ENCODE measurements at regions not wholly inside any gene's neighbourhood (a gene's known extent, or its start where the extent isn't known, plus 50 kb on each side); places are given as distances from the start of the nearest gene placed in this dataset.
"Not testable (repeated sequence)": the region's sequence is repeated elsewhere in the genome, so short reads cannot be mapped to it uniquely, and the experiment has no call there.

DNA sequence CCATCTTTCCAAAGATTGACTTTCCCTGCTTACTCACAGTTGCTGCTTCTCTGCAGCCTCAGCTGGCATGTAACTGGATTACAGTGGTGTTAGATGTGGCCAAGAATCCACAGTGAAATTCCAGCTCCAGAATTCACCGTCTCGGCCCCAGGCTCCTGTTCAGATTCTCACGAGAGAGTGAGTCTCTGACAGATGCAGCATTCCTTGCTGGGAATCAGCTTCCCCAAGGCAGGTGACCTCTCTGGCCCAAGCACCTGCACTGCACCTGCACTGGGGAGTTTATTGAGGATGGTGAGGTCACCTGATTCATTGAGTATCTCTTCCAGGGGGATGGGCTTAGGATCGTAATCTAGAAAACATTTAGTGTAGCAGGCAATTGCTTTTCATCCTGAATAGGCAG, 600.5 kb upstream of the RBFOX1 start:
- H3K27me3 Mint-ChIP-seq, result no peaks in the 10 kb centered on the region
- H3K36me3 Mint-ChIP-seq (ENCODE audit: low read depth), result no peaks in the 10 kb centered on the region
- H3K27ac Mint-ChIP-seq, result no peak overlapping the region
- H3K4me1 Mint-ChIP-seq (ENCODE audit: low read depth), result no peaks in the 10 kb centered on the region
- no peak overlapping the region for H3K4me3 Mint-ChIP-seq
- peaks cover 10% of the 10 kb centered on the region for H3K9me3 Mint-ChIP-seq
- DNase-seq, result no peak

DNA sequence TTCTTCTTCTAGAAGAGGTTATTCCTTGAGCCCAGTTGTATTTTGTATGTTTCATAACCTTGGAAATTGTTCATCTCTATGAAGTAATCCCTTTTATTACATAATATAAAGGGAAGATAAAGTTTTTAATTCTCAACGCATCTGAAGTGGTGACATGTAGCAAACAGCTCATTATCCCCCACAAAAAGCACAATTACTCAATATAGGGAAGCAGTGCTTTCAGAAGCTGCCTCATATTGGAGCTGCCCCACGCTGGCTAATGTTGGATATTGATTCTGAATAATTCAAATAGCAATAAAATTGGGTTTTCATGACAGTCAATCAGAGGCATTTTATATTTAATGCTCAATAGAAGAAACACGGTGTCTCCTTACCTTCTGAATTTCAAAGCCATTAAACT, 604.3 kb upstream of the RBFOX1 start:
- no peak overlapping the region for H3K27ac Mint-ChIP-seq
- H3K4me1 Mint-ChIP-seq (ENCODE audit: low read depth), result no peaks in the 10 kb centered on the region
- DNase-seq, result no peak
- no peak overlapping the region for H3K4me3 Mint-ChIP-seq
- no peaks in the 10 kb centered on the region for H3K27me3 Mint-ChIP-seq
- peaks cover 7% of the 10 kb centered on the region for H3K9me3 Mint-ChIP-seq
- no peaks in the 10 kb centered on the region for H3K36me3 Mint-ChIP-seq (ENCODE audit: low read depth)

DNA sequence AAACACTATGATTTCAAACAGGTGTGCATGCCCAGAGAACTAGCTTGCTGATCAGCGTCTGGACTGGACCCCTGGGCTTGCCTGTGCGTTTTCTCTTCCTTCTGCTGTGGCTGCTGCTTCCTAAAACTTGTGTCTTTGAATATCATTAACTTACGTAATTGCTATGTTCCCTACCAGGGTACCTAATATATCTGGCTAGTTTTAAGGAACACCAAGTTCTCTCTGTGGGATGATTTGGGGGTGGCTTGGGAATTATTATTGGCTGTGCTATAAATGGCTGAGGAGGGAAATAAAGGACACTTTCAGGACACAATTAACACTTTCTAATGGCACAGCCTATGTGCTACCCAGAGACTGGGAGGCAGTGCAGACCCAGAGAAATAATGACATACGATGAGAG, 606.0 kb upstream of the RBFOX1 start:
- H3K27ac Mint-ChIP-seq, result no peak overlapping the region
- DNase-seq, result no peak
- H3K9me3 Mint-ChIP-seq, result peaks cover 7% of the 10 kb centered on the region
- H3K27me3 Mint-ChIP-seq, result no peaks in the 10 kb centered on the region
- no peaks in the 10 kb centered on the region for H3K4me1 Mint-ChIP-seq (ENCODE audit: low read depth)
- H3K4me3 Mint-ChIP-seq, result no peak overlapping the region
- no peaks in the 10 kb centered on the region for H3K36me3 Mint-ChIP-seq (ENCODE audit: low read depth)

DNA sequence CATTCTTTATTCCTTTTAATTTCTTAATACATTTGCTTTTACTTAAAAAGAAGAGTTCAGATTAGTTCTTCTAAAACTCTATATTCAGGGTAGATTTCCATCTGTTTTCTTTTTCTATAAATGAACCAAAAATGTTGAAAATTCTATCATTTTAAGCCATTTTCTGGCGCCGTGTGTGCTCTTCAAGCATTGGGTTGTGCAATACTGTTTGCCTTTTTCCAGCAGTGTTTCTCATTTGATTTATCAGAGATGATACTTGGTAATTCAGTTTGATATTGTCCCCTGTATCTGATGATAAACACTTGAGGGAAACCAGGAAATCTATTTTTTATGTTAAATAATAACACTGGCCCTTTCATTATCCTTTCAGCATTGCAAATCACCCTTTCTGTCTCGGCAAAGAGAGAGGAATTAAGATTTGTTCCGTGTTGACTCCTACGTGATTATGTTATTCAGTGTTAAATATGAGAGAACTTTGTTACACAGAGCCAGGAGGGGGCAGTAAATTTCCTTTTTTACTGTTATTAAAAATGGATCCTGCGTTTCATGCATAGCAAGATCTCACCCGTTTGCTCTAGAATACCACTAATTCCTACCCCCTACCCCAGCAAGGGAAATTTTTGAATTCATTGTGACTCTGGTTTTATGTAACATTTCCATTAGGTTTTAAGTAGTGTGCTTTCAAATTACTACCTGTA, 606.9 kb upstream of the RBFOX1 start:
- Mint-ChIP-seq H3K4me1 (ENCODE audit: low read depth) (no peaks in the 10 kb centered on the region), H3K36me3 (ENCODE audit: low read depth) (no peaks in the 10 kb centered on the region), H3K4me3 (no peak overlapping the region), H3K9me3 (peaks cover 7% of the 10 kb centered on the region), H3K27me3 (no peaks in the 10 kb centered on the region), H3K27ac (no peak overlapping the region)
- no peak for DNase-seq

DNA sequence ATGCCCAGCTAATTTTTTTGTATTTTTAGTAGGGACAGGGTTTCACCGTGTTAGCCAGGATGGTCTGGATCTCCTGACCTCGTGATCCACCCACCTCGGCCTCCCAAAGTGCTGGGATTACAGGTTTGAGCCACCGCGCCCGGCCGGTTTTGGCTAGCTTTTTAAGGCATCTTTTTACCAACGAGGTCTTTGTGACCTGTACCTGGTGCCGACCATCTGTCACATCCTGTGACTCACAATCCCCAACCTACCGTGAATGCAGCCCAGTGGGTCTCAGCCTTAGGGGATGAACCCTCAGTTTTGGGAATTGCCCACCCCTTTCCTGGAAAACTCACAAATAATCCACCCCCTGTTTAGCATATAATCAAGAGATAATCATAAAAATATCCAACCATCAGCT, 607.4 kb upstream of the RBFOX1 start:
- H3K4me1 Mint-ChIP-seq (ENCODE audit: low read depth); H3K36me3 Mint-ChIP-seq (ENCODE audit: low read depth); H3K9me3 Mint-ChIP-seq; H3K27ac Mint-ChIP-seq; DNase-seq; H3K27me3 Mint-ChIP-seq; H3K4me3 Mint-ChIP-seq: not testable (repeated sequence)

DNA sequence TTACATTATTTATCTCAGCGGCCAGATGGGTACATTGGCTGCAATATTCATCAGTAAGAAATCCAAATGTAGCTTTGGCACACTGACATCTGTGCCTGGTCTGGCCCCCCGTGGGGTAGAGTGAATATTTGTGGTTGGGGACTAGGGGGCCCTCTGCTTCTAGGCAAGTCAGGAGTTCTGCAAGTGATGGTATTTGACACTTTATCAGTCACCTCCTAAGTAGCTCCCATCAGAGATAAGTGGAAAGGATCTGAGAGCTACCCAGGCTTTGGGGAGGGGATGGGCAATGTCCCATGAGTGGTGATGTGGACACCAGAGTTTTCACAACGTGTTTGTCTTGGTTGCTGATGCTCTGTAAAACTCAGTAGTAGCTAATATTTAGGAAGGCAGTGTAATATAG, 609.9 kb upstream of the RBFOX1 start:
- DNase-seq, result no peak
- no peak overlapping the region for H3K27ac Mint-ChIP-seq

DNA sequence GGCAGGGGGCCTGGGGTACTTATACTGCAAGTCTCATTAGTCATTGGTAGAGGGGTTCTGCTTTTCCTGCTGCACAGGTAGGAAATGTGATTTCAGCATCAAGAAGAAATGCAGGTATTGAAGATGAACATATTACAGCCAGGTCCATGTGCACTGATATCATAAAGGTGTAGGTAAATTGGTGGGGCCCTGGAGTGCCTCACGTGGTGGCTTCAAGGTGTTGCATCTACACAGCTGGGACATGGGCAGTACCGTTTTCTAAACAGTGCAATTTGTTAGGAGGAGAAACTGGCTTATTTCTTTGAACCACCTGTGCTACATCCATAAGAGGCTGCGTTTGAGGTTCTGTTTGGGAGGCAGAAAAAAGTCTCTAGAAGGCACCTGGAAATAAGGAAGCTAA, 618.1 kb upstream of the RBFOX1 start:
- no peak for DNase-seq
- Mint-ChIP-seq H3K4me1 (ENCODE audit: low read depth) (no peaks in the 10 kb centered on the region), H3K27ac (no peak overlapping the region), H3K27me3 (no peaks in the 10 kb centered on the region), H3K4me3 (no peak overlapping the region), H3K9me3 (peaks cover 31% of the 10 kb centered on the region), H3K36me3 (ENCODE audit: low read depth) (no peaks in the 10 kb centered on the region)

More for the DNA sequence above, 609.9 kb upstream of the RBFOX1 start:
- H3K4me1 Mint-ChIP-seq (ENCODE audit: low read depth), result no peaks in the 10 kb centered on the region
- peaks cover 7% of the 10 kb centered on the region for H3K9me3 Mint-ChIP-seq
- no peaks in the 10 kb centered on the region for H3K36me3 Mint-ChIP-seq (ENCODE audit: low read depth)
- H3K4me3 Mint-ChIP-seq, result no peak overlapping the region
- H3K27me3 Mint-ChIP-seq, result no peaks in the 10 kb centered on the region

DNA sequence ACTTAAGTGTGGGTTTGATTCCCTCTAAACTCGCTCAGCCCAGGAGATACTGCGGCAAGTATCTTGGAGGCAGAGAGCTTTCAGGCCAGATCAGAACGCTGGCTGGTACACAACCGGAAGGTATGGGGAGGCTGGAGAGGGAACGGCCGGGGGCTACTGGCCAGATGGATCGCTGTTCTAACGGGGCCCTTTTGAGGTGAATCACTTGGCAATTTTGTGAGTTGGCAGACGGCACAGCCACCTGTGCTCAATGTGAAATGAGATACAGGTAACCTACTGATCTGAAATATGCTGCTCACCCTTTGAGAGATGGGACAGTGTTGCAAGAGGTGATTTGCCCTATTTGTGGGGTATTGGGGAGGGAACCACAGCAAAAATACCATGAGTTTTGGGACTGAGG, 622.9 kb upstream of the RBFOX1 start:
- no peak overlapping the region for H3K27ac Mint-ChIP-seq
- no peak overlapping the region for H3K4me3 Mint-ChIP-seq
- H3K36me3 Mint-ChIP-seq (ENCODE audit: low read depth), result no peaks in the 10 kb centered on the region
- no peaks in the 10 kb centered on the region for H3K4me1 Mint-ChIP-seq (ENCODE audit: low read depth)
- H3K9me3 Mint-ChIP-seq, result peaks cover 22% of the 10 kb centered on the region
- DNase-seq, result no peak
- no peaks in the 10 kb centered on the region for H3K27me3 Mint-ChIP-seq

DNA sequence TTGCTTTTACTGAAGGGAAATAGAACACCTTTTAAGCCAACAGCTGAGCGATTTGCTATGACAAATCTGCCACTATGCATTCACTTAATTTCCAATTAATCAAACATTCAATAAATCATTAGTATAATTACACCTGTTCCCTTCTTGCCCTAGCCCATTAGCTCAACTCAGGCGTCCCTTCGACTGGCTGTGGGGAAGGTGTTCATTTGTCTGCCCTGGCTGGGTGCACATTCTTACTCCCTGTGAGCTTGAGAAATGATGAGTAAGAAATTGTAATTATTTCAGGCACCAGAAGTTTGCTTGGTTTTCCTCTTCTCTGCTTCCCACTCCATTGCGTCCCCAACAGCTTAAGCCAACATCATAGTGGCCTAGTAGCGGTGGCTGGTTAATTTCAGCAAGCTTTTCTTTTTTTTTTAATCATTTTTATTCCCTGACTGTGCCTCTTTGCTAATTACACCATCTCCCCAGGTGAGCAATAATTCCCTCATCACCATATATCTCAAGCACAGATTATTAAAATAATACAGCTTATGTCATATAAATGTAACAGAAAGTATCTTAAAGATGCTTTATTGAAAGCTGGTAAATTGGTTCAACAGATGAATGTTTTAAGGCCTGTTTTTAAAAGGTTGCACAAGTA, 623.9 kb upstream of the RBFOX1 start:
- Mint-ChIP-seq H3K36me3 (ENCODE audit: low read depth) (no peaks in the 10 kb centered on the region), H3K27me3 (no peaks in the 10 kb centered on the region), H3K4me1 (ENCODE audit: low read depth) (no peaks in the 10 kb centered on the region), H3K27ac (no peak overlapping the region), H3K4me3 (no peak overlapping the region), H3K9me3 (peaks cover 16% of the 10 kb centered on the region)
- DNase-seq, result no peak

DNA sequence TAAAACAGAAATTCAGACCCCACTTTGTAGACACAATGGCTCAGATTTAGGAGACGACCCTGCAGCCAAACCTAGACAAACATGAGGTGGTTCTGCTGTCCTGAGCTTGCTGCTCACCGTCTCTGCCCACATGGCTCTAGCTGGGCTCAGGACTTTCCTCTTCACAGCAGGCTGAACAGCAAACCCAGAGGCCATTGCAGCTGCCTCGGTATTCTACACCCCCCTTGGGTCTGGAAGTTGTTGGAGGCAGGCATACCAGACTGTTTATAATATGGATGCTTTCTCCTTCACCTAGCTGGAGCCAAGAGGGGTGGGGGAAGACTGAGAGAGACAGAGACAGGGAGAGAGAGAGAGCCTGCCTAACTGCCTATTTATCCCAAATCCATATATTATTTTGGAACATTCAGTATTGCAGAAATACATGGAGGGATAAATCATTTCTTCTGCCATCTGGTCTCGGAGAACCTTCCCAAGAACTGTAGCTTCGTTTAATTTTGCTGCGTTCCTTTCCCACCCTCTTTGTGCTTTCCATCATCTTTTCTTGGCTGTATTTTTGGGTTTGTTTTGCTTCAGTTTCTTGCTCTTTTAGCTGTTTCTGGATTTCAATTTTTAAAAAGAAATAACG, 628.2 kb upstream of the RBFOX1 start:
- Mint-ChIP-seq H3K4me3 (no peak overlapping the region), H3K4me1 (ENCODE audit: low read depth) (no peaks in the 10 kb centered on the region), H3K27ac (no peak overlapping the region), H3K36me3 (ENCODE audit: low read depth) (no peaks in the 10 kb centered on the region), H3K9me3 (peaks cover 6% of the 10 kb centered on the region), H3K27me3 (no peaks in the 10 kb centered on the region)
- DNase-seq, result no peak

DNA sequence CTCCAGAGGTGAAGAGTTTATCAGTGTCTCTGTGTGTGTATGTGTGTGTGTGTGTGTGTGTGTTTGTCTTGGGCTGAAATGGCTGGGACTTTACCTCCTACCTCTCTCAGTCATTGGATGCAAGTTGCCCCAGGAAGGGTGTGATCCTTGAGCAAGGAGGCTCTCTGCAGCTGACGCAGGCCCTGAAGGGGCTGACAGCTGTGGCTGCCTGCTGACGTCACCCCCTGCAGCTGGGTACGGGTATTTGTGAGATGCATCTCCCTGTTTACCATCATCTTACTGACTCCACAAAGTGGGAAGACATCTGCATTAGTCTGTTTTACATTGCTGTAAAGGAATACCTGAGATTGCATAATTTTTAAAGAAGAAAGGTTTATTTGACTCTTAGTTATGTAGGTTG, 631.5 kb upstream of the RBFOX1 start:
- Mint-ChIP-seq H3K4me3 (no peak overlapping the region), H3K27ac (no peak overlapping the region), H3K9me3 (peaks cover 13% of the 10 kb centered on the region), H3K27me3 (no peaks in the 10 kb centered on the region), H3K36me3 (ENCODE audit: low read depth) (no peaks in the 10 kb centered on the region), H3K4me1 (ENCODE audit: low read depth) (no peaks in the 10 kb centered on the region)
- DNase-seq, result no peak

DNA sequence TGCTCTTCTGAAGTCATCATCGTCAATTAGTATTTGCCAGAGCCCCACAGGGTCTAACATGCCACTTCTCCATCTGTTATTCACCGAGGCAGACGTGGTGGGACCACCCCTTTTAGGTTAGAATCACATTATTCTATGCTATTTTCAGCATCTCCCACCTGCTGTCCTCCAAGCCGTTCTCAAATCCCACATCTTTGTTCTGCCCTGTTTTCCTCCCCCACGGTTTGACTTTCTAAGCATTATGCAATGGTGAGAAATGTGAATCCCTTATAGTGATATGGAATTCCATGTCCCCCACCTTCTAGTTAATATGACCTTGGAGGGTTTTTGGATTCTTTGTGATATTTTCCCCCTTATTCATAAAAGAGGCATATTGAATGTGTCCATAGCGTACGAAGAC, 634.1 kb upstream of the RBFOX1 start:
- Mint-ChIP-seq H3K4me1 (ENCODE audit: low read depth) (no peaks in the 10 kb centered on the region), H3K27ac (no peak overlapping the region), H3K36me3 (ENCODE audit: low read depth) (no peaks in the 10 kb centered on the region), H3K27me3 (no peaks in the 10 kb centered on the region), H3K4me3 (no peak overlapping the region), H3K9me3 (peaks cover 13% of the 10 kb centered on the region)
- no peak for DNase-seq

DNA sequence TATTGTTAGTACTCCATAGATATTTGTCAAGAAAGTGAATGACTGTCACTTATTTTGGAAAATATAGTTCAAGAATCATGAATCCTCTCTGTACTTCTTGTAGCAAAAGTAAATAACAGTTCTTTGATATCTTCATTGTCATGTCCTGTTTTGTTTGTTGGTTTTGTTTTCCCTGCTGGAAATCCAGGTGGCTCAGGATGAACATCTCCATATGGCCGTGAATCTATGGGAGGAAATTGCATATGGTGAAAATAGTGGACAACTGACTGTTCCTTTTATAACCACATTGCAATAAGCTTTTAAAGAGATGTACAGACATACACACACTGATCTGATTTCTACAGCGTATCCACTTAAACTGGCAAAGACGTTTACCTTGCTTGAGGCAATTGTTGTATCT, 637.0 kb upstream of the RBFOX1 start:
- Mint-ChIP-seq H3K36me3 (ENCODE audit: low read depth) (no peaks in the 10 kb centered on the region), H3K9me3 (peaks cover 9% of the 10 kb centered on the region), H3K27me3 (no peaks in the 10 kb centered on the region), H3K4me3 (no peak overlapping the region), H3K27ac (no peak overlapping the region), H3K4me1 (ENCODE audit: low read depth) (no peaks in the 10 kb centered on the region)
- no peak for DNase-seq

DNA sequence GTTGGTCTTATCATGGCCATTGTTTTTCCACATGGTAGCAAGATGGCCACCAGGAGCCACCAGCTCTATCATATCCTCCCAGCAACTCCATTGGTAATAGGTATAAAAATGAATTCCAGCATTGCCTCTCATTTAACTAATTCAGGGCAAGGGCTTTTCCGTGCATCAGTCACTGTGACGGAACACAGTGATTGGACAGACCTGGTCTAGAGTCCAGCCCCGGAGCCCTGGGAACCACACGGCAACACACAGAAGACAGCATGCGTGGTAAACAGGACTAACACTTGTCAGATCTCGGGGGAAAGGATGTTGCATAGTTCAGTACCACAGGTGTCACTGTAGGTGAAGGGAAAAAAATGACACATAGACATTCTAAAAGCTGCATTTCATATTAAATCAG, 638.0 kb upstream of the RBFOX1 start:
- H3K4me1 Mint-ChIP-seq (ENCODE audit: low read depth), result no peaks in the 10 kb centered on the region
- H3K27me3 Mint-ChIP-seq, result no peaks in the 10 kb centered on the region
- H3K27ac Mint-ChIP-seq, result no peak overlapping the region
- H3K36me3 Mint-ChIP-seq (ENCODE audit: low read depth), result no peaks in the 10 kb centered on the region
- H3K4me3 Mint-ChIP-seq, result no peak overlapping the region
- no peak for DNase-seq
- peaks cover 8% of the 10 kb centered on the region for H3K9me3 Mint-ChIP-seq

DNA sequence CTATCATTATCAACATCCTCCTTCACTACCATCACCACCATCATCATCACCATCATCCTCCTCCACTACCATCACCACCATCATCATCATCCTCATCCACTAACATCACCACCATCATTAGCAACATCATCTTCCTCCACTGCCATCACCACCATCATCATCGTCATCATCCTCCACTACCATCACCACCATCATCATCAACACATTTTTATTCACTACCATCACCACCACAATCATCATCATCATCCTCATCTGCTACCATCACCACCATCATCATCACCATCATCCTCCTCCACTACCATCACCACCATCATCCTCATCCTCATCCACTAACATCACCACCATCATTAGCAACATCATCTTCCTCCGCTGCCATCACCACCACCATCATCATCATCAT, 639.2 kb upstream of the RBFOX1 start:
- DNase-seq; H3K27me3 Mint-ChIP-seq; H3K4me3 Mint-ChIP-seq; H3K36me3 Mint-ChIP-seq (ENCODE audit: low read depth); H3K27ac Mint-ChIP-seq; H3K4me1 Mint-ChIP-seq (ENCODE audit: low read depth); H3K9me3 Mint-ChIP-seq: not testable (repeated sequence)

Data from activated T-cell treated with anti-CD3 and anti-CD28 coated beads, Interleukin-2, amount 50 U/mL, for 24 hours (primary cell).